DND-41 (cell line): ENCODE measurements at regions not wholly inside any gene's neighbourhood (a gene's known extent, or its start where the extent isn't known, plus 50 kb on each side); places are given as distances from the start of the nearest gene placed in this dataset.

ENCODE experiments used
- ATAC-seq: fragments of 200-7000 bp; cut with Tn5 transposase; 3 replicates; pipeline ENCODE4 v1.9.1; 2021; ENCODE audit warnings: low read depth; ENCODE audit not compliant: insufficient read depth
- DNase-seq: peaks from one replicate; pipeline ENCODE4 v3.0.0-alpha.2; 2020
- H2AFZ ChIP-seq: 2 replicates; pipeline ENCODE4 v1.6.0; 2012; ENCODE audit warnings: low read depth, low read length
- H3K27ac ChIP-seq: 2 replicates; pipeline ENCODE4 v1.5.1; 2012; ENCODE audit warnings: low read length, inconsistent platforms
- H3K27me3 ChIP-seq: fragments of 200-600 bp; sonication (generic); 2 replicates; pipeline ENCODE4 v1.6.0; 2012; ENCODE audit warnings: low read length, mild to moderate bottlenecking, inconsistent platforms; ENCODE audit not compliant: insufficient read depth, poor library complexity
- H3K36me3 ChIP-seq: 2 replicates; pipeline ENCODE4 v1.5.1; 2012; ENCODE audit warnings: low read length, inconsistent platforms; ENCODE audit not compliant: insufficient read depth
- H3K4me1 ChIP-seq: 2 replicates; pipeline ENCODE4 v1.5.1; 2012; ENCODE audit warnings: mild to moderate bottlenecking, low read length; ENCODE audit not compliant: insufficient read depth
- H3K4me2 ChIP-seq: 2 replicates; pipeline ENCODE4 v1.6.0; 2012; ENCODE audit warnings: mild to moderate bottlenecking, moderate library complexity, low read length, inconsistent platforms; ENCODE audit not compliant: insufficient read depth
- H3K4me3 ChIP-seq, 2 experiments: fragments of 200-600 bp in 1 of 2; shearing (Covaris generic) in 1 of 2; 2 replicates each; pipeline ENCODE4 v1.5.1; 2012 to 2016; ENCODE audit warnings: inconsistent platforms in 2 of 2, low read length in 2 of 2, mild to moderate bottlenecking in 2 of 2, low read depth in 1 of 2, moderate library complexity in 1 of 2
- H3K79me2 ChIP-seq: 2 replicates; pipeline ENCODE4 v1.6.0; 2012; ENCODE audit warnings: low read length, inconsistent platforms; ENCODE audit not compliant: insufficient read depth
- H3K9ac ChIP-seq: 2 replicates; pipeline ENCODE4 v1.6.0; 2012; ENCODE audit warnings: low read depth, mild to moderate bottlenecking, inconsistent platforms, low read length, moderate library complexity
- H3K9me3 ChIP-seq: 2 replicates; pipeline ENCODE4 v1.5.1; 2012; ENCODE audit warnings: low read length, moderate library complexity, mild to moderate bottlenecking, inconsistent platforms; ENCODE audit not compliant: insufficient read depth, severe bottlenecking
- H4K20me1 ChIP-seq: 2 replicates; pipeline ENCODE4 v1.6.0; 2012; ENCODE audit warnings: low read length; ENCODE audit not compliant: insufficient read depth
- EZH2 ChIP-seq: IDR thresholded peaks from 3 replicates; pipeline ENCODE4 v1.6.1; 2012; ENCODE audit warnings: borderline replicate concordance, low read depth, mild to moderate bottlenecking, moderate library complexity, low read length, inconsistent platforms; ENCODE audit not compliant: severe bottlenecking
- TF ChIP-seq, protein P1 (sequence below): IDR thresholded peaks from 2 replicates; pipeline ENCODE4 v1.5.1; 2012; ENCODE audit warnings: borderline replicate concordance, low read length, moderate library complexity, mild to moderate bottlenecking; ENCODE audit not compliant: poor library complexity, severe bottlenecking; ENCODE audit errors: extremely low read depth

DNA sequence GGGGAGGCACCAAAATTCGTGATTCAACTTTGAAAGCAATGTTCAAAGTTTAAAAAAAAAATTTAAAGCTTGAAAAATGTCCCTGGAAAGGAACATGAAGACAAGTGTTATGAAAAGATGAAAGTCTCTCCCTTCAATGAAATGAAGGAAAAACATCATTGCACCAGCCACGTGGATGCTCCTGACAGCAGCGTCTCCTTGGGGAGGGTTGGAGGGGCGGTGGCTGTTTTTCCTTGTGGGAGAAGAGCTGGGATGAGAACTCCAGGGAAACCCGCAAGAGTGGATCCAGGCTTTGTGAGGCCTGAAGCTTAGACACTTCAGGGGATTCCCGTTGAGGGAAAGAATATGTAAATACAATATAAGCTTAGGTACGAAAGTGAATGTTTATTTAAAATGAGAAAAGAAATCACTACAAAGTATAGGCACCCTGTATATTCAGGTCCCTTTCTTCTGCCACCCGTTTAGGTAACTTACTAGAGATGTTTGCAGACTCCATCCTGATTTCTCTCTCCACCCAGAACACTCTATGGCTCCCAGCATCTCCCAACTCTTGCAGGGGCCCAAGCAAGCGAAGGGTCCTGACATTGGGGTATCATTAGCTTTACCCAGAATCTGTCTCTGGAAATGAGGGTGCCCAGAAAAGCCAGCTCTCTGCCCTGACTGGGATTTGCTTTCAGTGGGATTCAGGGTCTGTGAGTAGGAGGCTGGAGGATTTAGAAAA lies 63.1 kb upstream of the BAIAP2L1 start:
- Histone ChIP-seq H3K27me3 (no peaks in the 10 kb centered on the region), H3K9ac (no peak overlapping the region), H3K79me2 (no peaks in the 10 kb centered on the region), H3K36me3 (no peaks in the 10 kb centered on the region), H3K9me3 (no peaks in the 10 kb centered on the region), H3K4me1 (no peaks in the 10 kb centered on the region), H3K4me2 (no peak overlapping the region), H3K4me3 (no peak overlapping the region), H4K20me1 (no peaks in the 10 kb centered on the region), H3K27ac (no peak overlapping the region), H2AFZ (no peak overlapping the region)
- TF ChIP-seq EZH2 = no peak
- ATAC-seq = no peak
- DNase-seq = no peak

DNA sequence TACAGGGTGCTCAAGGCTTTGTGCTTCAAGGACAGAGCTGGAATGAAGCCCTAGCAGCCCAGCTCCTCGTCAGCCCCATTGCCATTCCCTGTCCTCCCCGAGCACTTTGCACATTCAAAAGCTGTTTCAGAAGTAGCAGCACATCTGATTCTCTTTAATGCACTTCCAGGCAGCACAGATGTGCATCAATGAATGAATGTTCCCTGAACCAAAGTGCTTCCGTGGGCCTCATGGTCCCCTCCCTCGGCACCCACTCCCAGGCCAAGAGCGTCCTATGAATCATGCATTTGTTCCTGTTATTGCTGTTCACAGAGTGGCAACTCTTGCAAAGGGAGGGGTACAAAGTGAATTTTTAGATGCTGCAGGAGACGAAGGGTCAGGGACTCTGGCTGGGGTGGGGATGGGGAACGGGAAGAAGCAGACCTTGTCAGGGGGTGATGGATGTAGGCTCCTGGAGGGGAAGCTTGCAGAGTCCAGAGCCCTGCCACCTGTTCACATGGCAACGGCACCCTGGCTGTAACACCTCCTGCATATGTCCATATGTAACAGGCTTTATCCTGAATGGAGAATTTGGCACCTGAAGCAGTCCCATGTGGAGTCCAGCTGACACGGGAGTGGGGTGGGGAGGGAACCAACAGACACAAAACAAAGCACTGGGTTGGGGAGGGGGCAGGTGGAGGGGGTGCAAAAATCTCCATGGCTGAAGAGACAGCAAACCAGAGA lies 62.2 kb upstream of the BAIAP2L1 start:
- no peak overlapping the region for H3K4me2 ChIP-seq
- H3K79me2 ChIP-seq = no peaks in the 10 kb centered on the region
- H3K27me3 ChIP-seq = no peaks in the 10 kb centered on the region
- no peak for DNase-seq
- H4K20me1 ChIP-seq = no peaks in the 10 kb centered on the region
- no peak overlapping the region for H3K4me3 ChIP-seq
- ATAC-seq = no peak
- TF ChIP-seq, protein P1, sequence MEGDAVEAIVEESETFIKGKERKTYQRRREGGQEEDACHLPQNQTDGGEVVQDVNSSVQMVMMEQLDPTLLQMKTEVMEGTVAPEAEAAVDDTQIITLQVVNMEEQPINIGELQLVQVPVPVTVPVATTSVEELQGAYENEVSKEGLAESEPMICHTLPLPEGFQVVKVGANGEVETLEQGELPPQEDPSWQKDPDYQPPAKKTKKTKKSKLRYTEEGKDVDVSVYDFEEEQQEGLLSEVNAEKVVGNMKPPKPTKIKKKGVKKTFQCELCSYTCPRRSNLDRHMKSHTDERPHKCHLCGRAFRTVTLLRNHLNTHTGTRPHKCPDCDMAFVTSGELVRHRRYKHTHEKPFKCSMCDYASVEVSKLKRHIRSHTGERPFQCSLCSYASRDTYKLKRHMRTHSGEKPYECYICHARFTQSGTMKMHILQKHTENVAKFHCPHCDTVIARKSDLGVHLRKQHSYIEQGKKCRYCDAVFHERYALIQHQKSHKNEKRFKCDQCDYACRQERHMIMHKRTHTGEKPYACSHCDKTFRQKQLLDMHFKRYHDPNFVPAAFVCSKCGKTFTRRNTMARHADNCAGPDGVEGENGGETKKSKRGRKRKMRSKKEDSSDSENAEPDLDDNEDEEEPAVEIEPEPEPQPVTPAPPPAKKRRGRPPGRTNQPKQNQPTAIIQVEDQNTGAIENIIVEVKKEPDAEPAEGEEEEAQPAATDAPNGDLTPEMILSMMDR = no peak
- no peak for TF ChIP-seq EZH2
- no peaks in the 10 kb centered on the region for H3K4me1 ChIP-seq
- no peaks in the 10 kb centered on the region for H3K36me3 ChIP-seq
- no peak overlapping the region for H2AFZ ChIP-seq
- no peak overlapping the region for H3K9ac ChIP-seq
- H3K27ac ChIP-seq = no peak overlapping the region
- H3K9me3 ChIP-seq = no peaks in the 10 kb centered on the region

DNA sequence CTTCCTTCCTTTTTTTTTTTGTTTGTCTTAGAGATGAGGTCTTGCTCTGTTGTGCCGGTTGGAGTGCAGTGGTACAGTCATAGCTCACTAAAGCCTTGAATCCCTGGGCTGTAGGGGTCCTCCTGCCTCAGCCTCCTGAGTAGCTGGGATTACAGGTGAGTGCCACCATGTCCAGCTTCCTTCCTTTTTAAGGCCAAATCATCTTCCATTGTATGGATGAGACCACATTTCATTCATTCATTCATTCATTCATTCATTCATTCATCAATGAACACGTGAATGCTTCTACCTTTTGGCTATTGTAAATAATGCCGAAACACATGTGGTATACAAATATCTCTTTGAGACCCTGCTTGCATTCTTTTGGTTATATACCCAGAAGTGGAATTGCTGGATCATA lies 60.0 kb upstream of the BAIAP2L1 start:
- Histone ChIP-seq H3K36me3 (no peaks in the 10 kb centered on the region), H3K27me3 (no peaks in the 10 kb centered on the region), H2AFZ (no peak overlapping the region), H3K9me3 (no peaks in the 10 kb centered on the region), H3K9ac (no peak overlapping the region), H3K4me2 (no peak overlapping the region), H3K4me3 (no peak overlapping the region), H4K20me1 (no peaks in the 10 kb centered on the region), H3K79me2 (no peaks in the 10 kb centered on the region), H3K4me1 (no peaks in the 10 kb centered on the region), H3K27ac (no peak overlapping the region)
- DNase-seq (no peak), ATAC-seq (no peak)
- TF ChIP-seq, protein P1 = no peak
- no peak for TF ChIP-seq EZH2

DNA sequence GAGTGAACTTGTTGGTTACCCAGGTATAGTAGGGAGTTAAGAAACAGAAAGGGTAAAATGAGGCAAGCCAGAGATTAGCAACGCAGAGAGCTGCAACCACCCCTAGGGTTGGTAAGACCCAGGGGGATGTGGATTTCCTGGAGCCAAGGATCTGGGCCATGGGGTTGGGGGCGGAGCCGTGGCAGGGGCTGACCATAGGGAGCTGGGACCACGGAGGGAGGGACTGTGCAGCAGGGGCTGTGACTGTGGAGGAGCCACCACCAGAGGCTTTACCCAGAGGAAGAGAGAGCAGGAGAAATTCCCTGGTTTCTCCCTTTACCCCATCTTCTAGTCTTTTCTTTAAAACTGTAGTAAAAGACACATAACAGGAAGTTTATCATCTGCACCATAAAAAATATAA lies 58.6 kb upstream of the BAIAP2L1 start:
- Histone ChIP-seq H4K20me1 (no peaks in the 10 kb centered on the region), H3K27me3 (no peaks in the 10 kb centered on the region), H3K27ac (no peak overlapping the region), H3K4me2 (no peak overlapping the region), H3K79me2 (no peaks in the 10 kb centered on the region), H3K36me3 (no peaks in the 10 kb centered on the region), H3K9me3 (no peaks in the 10 kb centered on the region), H2AFZ (no peak overlapping the region), H3K4me3 (no peak overlapping the region), H3K4me1 (no peaks in the 10 kb centered on the region), H3K9ac (no peak overlapping the region)
- TF ChIP-seq, protein P1 = no peak
- TF ChIP-seq EZH2 = no peak
- DNase-seq = no peak
- no peak for ATAC-seq
